ENCODE measurements at regions not wholly inside any gene's neighbourhood (a gene's known extent, or its start where the extent isn't known, plus 50 kb on each side); places are given as distances from the start of the nearest gene placed in this dataset.

DNA sequence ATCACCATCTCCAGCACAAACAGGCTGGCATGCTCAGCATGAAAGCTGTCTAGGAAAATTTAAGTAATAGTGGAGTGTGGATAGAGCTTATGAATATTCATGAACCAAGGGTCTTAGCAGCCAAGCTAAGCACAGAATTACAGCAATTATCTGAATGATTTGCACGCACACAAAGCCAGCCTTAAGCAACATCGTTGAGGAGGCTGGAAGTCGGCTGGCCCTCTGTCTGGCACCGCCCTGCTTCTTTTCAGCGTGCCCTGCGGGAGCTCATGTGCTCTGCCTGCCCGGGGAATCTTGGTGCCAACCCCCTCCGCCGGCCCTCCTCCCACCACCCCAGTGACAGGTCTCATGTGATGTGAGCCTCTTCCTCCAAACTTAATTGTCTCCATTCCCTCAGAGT is 540.1 kb downstream of the CMPK2 start:
- TF ChIP-seq, protein P1, sequence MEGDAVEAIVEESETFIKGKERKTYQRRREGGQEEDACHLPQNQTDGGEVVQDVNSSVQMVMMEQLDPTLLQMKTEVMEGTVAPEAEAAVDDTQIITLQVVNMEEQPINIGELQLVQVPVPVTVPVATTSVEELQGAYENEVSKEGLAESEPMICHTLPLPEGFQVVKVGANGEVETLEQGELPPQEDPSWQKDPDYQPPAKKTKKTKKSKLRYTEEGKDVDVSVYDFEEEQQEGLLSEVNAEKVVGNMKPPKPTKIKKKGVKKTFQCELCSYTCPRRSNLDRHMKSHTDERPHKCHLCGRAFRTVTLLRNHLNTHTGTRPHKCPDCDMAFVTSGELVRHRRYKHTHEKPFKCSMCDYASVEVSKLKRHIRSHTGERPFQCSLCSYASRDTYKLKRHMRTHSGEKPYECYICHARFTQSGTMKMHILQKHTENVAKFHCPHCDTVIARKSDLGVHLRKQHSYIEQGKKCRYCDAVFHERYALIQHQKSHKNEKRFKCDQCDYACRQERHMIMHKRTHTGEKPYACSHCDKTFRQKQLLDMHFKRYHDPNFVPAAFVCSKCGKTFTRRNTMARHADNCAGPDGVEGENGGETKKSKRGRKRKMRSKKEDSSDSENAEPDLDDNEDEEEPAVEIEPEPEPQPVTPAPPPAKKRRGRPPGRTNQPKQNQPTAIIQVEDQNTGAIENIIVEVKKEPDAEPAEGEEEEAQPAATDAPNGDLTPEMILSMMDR (IDR thresholded peaks at IDR 0.05) = no peak
- no peak for FAIRE-seq
- H3K36me3 ChIP-seq = no peaks in the 10 kb centered on the region
- ATAC-seq = no peak
- H3K27me3 ChIP-seq = no peaks in the 10 kb centered on the region
- no peak for DNase-seq
- no peak overlapping the region for H3K27ac ChIP-seq
- no peaks in the 10 kb centered on the region for H3K4me1 ChIP-seq
- intact Hi-C loops (cut with DNase I) = no loop called here
- H3K4me3 ChIP-seq = no peak overlapping the region
- no peaks in the 10 kb centered on the region for H3K9me3 ChIP-seq
- 72 to 78% methylated on average over 9 of the region's 9 CpGs for WGBS, 2 donors

DNA sequence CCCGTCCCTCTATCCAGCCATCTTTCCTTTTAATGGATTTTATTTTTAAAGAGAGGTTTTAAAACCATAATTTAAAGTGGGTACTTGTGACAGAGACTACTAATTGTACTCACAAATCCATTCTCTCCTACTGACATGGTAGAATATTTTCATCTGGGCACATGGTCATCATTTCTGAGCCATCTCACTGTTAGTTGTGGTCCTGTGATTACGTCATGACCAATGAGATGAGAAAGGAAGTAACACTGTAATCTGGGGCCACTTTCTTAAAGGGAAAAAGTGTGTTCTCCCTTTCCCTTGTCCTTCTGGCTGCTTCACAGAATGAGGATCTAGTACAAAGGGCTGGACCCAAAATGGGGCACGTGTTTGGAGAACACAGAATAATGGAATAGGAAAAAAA is 538.7 kb downstream of the CMPK2 start:
- H3K27me3 ChIP-seq = no peaks in the 10 kb centered on the region
- no peak for FAIRE-seq
- TF ChIP-seq, protein P1 (IDR thresholded peaks at IDR 0.05) = no peak
- no peaks in the 10 kb centered on the region for H3K9me3 ChIP-seq
- 89 to 93% methylated on average over 3 of the region's 3 CpGs for WGBS, 2 donors
- no peak overlapping the region for H3K4me3 ChIP-seq
- intact Hi-C loops (cut with DNase I) = no loop called here
- no peaks in the 10 kb centered on the region for H3K36me3 ChIP-seq
- H3K27ac ChIP-seq = no peak overlapping the region
- DNase-seq = no peak
- no peaks in the 10 kb centered on the region for H3K4me1 ChIP-seq
- ATAC-seq = no peak

DNA sequence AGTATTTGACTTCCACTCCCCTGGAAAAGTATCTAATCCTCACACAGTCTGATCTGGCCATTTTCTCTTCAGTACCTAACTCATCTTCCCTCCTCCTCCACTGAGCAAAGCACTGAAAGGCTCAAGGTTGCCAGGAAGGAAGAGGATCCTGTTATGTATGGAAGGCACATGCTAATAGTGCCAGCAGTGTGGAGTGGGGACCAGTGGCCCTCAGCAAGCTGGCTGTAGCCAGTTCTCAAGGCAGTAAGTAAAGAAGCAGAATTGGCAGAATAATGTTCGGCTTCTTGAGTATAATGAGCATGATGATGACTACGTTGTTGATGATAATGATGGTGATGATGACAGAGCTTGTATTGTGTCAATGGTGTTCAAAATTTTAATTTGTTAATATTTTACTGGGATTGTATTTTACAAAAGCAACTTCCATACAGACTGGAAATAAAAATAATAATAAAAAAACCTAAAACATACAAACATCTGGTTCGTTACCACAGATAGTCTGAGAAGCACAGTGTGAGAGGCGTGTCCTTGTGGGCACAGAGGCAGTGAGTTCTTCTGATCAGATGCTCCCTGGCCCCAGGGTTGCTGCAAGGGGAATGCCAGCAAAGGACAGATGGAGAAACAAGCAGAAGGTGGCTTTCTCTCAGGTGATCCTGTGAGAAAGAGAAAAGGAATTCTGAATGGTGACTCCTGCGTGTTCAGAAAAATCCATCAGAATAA is 528.8 kb downstream of the CMPK2 start:
- H3K9me3 ChIP-seq = no peaks in the 10 kb centered on the region
- no peak for ATAC-seq
- FAIRE-seq = no peak
- intact Hi-C loops (cut with DNase I) = no loop called here
- no peak for DNase-seq
- TF ChIP-seq, protein P1 (IDR thresholded peaks at IDR 0.05) = no peak
- H3K27ac ChIP-seq = no peak overlapping the region
- 85 to 88% methylated on average over 5 of the region's 5 CpGs for WGBS, 2 donors
- H3K27me3 ChIP-seq = no peaks in the 10 kb centered on the region
- no peaks in the 10 kb centered on the region for H3K36me3 ChIP-seq
- no peaks in the 10 kb centered on the region for H3K4me1 ChIP-seq
- no peak overlapping the region for H3K4me3 ChIP-seq

DNA sequence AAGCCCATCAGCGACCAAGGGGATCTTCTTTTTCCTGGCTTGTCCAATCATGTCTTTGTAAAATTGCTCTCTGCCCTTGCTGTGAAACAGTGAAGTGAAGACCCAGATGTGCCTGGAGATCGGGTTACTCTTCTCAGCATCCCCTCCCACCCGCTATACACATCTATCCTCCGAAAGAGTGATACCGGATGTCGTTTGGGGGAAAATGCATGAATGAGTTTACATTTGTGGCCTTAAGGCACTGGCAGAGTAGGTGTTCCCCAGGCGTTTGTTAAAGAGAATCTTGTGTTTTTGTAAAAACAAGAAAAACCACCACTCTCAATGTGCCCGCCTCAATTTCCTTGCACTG is 528.3 kb downstream of the CMPK2 start:
- H3K27ac ChIP-seq = no peak overlapping the region
- TF ChIP-seq, protein P1 (IDR thresholded peaks at IDR 0.05) = no peak
- FAIRE-seq = no peak
- no peak for ATAC-seq
- no peaks in the 10 kb centered on the region for H3K4me1 ChIP-seq
- H3K4me3 ChIP-seq = no peak overlapping the region
- intact Hi-C loops (cut with DNase I) = no loop called here
- no peaks in the 10 kb centered on the region for H3K9me3 ChIP-seq
- H3K27me3 ChIP-seq = no peaks in the 10 kb centered on the region
- no peak for DNase-seq
- H3K36me3 ChIP-seq = no peaks in the 10 kb centered on the region
- 79 to 81% methylated on average over 8 of the region's 8 CpGs for WGBS, 2 donors

DNA sequence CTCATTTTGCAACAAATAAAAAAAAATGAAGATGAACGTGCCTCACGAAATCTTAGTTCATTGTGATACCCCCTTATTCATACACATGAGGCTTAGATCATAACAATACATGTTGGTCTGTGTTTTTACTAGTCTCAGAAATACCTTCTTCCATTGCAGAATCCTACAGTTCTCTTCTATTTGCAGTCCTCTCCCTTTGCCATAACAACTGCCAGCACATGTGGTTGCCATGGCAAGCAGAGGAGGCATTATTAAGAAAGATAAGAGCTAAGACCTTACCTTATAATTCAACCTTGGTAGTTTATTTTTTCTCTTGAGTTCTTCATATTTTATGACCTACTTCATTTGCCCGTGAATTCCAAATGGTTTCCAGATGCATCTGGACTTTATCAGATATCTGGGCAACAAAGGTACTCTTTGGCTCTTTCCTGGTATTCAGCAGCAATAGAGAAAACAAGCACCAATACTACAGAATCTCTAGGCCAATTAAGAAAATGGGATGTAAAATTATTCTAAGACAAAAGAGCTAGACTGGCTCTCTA is 524.0 kb downstream of the CMPK2 start:
- Histone ChIP-seq H3K27me3 (no peaks in the 10 kb centered on the region), H3K27ac (no peak overlapping the region), H3K9me3 (no peaks in the 10 kb centered on the region), H3K4me3 (no peak overlapping the region), H3K4me1 (peaks cover 0 to 7% (median 0%) of the 10 kb centered on the region in 3 donors), H3K36me3 (no peaks in the 10 kb centered on the region)
- ATAC-seq (no peak), DNase-seq (no peak), FAIRE-seq (no peak)
- TF ChIP-seq, protein P1 (IDR thresholded peaks at IDR 0.05) = no peak
- intact Hi-C loops (cut with DNase I) = no loop called here
- 75 to 78% methylated on average over 3 of the region's 3 CpGs for WGBS, 2 donors

Measured in pancreas (tissue), 10 donors.